ENCODE measurements at regions not wholly inside any gene's neighbourhood (a gene's known extent, or its start where the extent isn't known, plus 50 kb on each side); places are given as distances from the start of the nearest gene placed in this dataset.

DNA sequence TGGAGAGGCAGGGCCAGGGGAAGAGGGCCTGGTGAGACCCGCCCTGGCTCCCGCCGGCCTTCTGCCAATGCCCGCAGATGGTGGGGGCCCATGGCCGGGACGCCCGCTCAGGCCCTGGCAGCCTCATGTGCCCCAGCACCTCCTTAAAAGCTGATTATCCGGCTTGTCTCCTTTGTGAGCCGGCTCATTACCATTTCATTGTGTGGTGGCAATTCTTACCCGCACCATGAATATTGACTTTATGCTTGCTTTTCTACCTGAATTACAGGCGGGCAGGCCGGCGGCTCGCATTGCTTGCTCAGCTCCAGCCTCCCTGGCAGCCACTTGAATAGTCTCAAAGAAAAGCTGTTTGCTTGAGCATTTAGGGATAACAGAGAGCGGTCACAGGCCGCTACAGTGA is 120.0 kb upstream of the JAG1 start:
- Histone ChIP-seq H3K18ac (ENCODE audit: low read depth in 1 of 2, low read length in 2 of 2) (peak overlapping the region in 1 of 2 experiments; percentile 28), H3K9ac (ENCODE audit: low read length) (no peak overlapping the region), H3K4ac (ENCODE audit: low read depth in 1 of 2, low read length in 2 of 2) (no peak overlapping the region), H3K27me3 (ENCODE audit: control insufficient read depth in 1 of 2, insufficient read depth in 1 of 2, low read length in 2 of 2) (peaks cover 0 to 3% of the 10 kb centered on the region in 2 experiments), H2BK12ac (ENCODE audit: low read length in 2 of 2) (no peak overlapping the region), H3K14ac (ENCODE audit: low read length in 2 of 2) (no peak overlapping the region), H2AFZ (ENCODE audit: low read depth, low read length) (no peak overlapping the region), H3K4me2 (ENCODE audit: low read length, poor library complexity, severe bottlenecking) (no peak overlapping the region), H2BK120ac (ENCODE audit: low read depth, low read length) (no peak overlapping the region), H2AK5ac (ENCODE audit: low read length, severe bottlenecking) (no peak overlapping the region), H3K79me1 (replicated peaks; ENCODE audit: low read length, poor library complexity, severe bottlenecking) (no peaks in the 10 kb centered on the region), H3K9me3 (ENCODE audit: control insufficient read depth, low read length) (no peaks in the 10 kb centered on the region), H4K8ac (ENCODE audit: low read length) (no peak overlapping the region), H4K91ac (ENCODE audit: low read length) (no peak overlapping the region), H3K23ac (ENCODE audit: low read length in 2 of 2) (no peak overlapping the region), H3K27ac (ENCODE audit: low read length, poor library complexity, severe bottlenecking) (no peak overlapping the region), H2BK5ac (ENCODE audit: low read depth, low read length, poor library complexity, severe bottlenecking) (no peak overlapping the region), H2BK15ac (ENCODE audit: low read depth, poor library complexity, severe bottlenecking) (no peak overlapping the region), H3K4me1 (ENCODE audit: control insufficient read depth, insufficient read depth, low read depth, low read length) (peaks cover 2% of the 10 kb centered on the region), H3K4me3 (ENCODE audit: insufficient read depth in 1 of 2, low read depth in 1 of 2, low read length in 2 of 2) (no peak overlapping the region), H3K36me3 (ENCODE audit: control insufficient read depth in 1 of 2, insufficient read depth in 2 of 2, low read depth in 1 of 2, low read length in 2 of 2) (no peaks in the 10 kb centered on the region)
- no peak for DNase-seq
- WGBS, result 84% methylated on average over 16 of the region's 16 CpGs

DNA sequence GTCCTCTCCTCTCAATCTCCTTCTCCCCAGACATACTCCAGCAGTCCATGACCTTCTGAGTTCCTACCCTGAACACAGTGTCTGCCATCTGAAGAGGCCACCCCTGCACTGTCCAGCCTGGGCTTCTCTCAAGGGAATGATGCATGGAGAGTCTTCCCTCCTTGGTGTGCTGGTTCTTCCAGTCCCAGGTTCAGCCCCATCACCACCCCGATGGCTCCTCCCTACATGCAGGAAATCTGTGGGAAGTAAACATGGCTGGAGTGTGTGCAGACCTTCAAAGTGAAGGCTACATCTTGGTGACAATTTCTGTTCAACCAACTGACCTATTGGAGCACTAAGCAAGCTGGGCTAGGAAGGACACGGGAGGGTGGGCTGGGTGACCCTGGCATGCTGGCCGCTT is 121.0 kb upstream of the JAG1 start:
- no peaks in the 10 kb centered on the region for H3K79me1 ChIP-seq (replicated peaks; ENCODE audit: low read length, poor library complexity, severe bottlenecking)
- no peak overlapping the region for H3K4ac ChIP-seq (ENCODE audit: low read depth in 1 of 2, low read length in 2 of 2)
- H3K4me1 ChIP-seq (ENCODE audit: control insufficient read depth, insufficient read depth, low read depth, low read length), result peaks cover 2% of the 10 kb centered on the region
- no peak overlapping the region for H3K23ac ChIP-seq (ENCODE audit: low read length in 2 of 2)
- no peak overlapping the region for H3K4me3 ChIP-seq (ENCODE audit: insufficient read depth in 1 of 2, low read depth in 1 of 2, low read length in 2 of 2)
- H4K8ac ChIP-seq (ENCODE audit: low read length), result peak overlapping the region; percentile 62
- no peaks in the 10 kb centered on the region for H3K9me3 ChIP-seq (ENCODE audit: control insufficient read depth, low read length)
- no peak overlapping the region for H3K18ac ChIP-seq (ENCODE audit: low read depth in 1 of 2, low read length in 2 of 2)
- no peak overlapping the region for H3K14ac ChIP-seq (ENCODE audit: low read length in 2 of 2)
- peak overlapping the region; percentile 11 for H2BK120ac ChIP-seq (ENCODE audit: low read depth, low read length)
- H3K9ac ChIP-seq (ENCODE audit: low read length), result no peak overlapping the region
- no peak overlapping the region for H2BK15ac ChIP-seq (ENCODE audit: low read depth, poor library complexity, severe bottlenecking)
- H3K27me3 ChIP-seq (ENCODE audit: control insufficient read depth in 1 of 2, insufficient read depth in 1 of 2, low read length in 2 of 2), result peaks cover 0 to 3% of the 10 kb centered on the region in 2 experiments
- no peak overlapping the region for H2BK12ac ChIP-seq (ENCODE audit: low read length in 2 of 2)
- H3K27ac ChIP-seq (ENCODE audit: low read length, poor library complexity, severe bottlenecking), result no peak overlapping the region
- 88% methylated on average over 3 of the region's 3 CpGs for WGBS
- no peak overlapping the region for H2AK5ac ChIP-seq (ENCODE audit: low read length, severe bottlenecking)
- H3K36me3 ChIP-seq (ENCODE audit: control insufficient read depth in 1 of 2, insufficient read depth in 2 of 2, low read depth in 1 of 2, low read length in 2 of 2), result no peaks in the 10 kb centered on the region
- no peak overlapping the region for H2BK5ac ChIP-seq (ENCODE audit: low read depth, low read length, poor library complexity, severe bottlenecking)
- no peak for DNase-seq
- no peak overlapping the region for H3K4me2 ChIP-seq (ENCODE audit: low read length, poor library complexity, severe bottlenecking)
- no peak overlapping the region for H4K91ac ChIP-seq (ENCODE audit: low read length)
- H2AFZ ChIP-seq (ENCODE audit: low read depth, low read length), result no peak overlapping the region

GRCh38 chr20:10795286-10796026 is 121.7 kb upstream of the JAG1 start:
- H4K91ac ChIP-seq (ENCODE audit: low read length), result no peak overlapping the region

GRCh38 chr20:10798811-10799210 is 125.0 kb upstream of the JAG1 start:
- Histone ChIP-seq H3K9me3 (ENCODE audit: control insufficient read depth, low read length) (no peaks in the 10 kb centered on the region), H3K36me3 (ENCODE audit: control insufficient read depth in 1 of 2, insufficient read depth in 2 of 2, low read depth in 1 of 2, low read length in 2 of 2) (no peaks in the 10 kb centered on the region), H3K4me1 (ENCODE audit: control insufficient read depth, insufficient read depth, low read depth, low read length) (no peaks in the 10 kb centered on the region), H3K14ac (ENCODE audit: low read length in 2 of 2) (no peak overlapping the region), H2BK15ac (ENCODE audit: low read depth, poor library complexity, severe bottlenecking) (no peak overlapping the region), H2AK5ac (ENCODE audit: low read length, severe bottlenecking) (no peak overlapping the region), H3K79me1 (replicated peaks; ENCODE audit: low read length, poor library complexity, severe bottlenecking) (no peaks in the 10 kb centered on the region), H2BK120ac (ENCODE audit: low read depth, low read length) (no peak overlapping the region), H2BK12ac (ENCODE audit: low read length in 2 of 2) (no peak overlapping the region), H3K18ac (ENCODE audit: low read depth in 1 of 2, low read length in 2 of 2) (no peak overlapping the region), H3K23ac (ENCODE audit: low read length in 2 of 2) (no peak overlapping the region), H3K4me2 (ENCODE audit: low read length, poor library complexity, severe bottlenecking) (no peak overlapping the region), H3K27me3 (ENCODE audit: control insufficient read depth in 1 of 2, insufficient read depth in 1 of 2, low read length in 2 of 2) (peaks cover 0 to 3% of the 10 kb centered on the region in 2 experiments), H3K4ac (ENCODE audit: low read depth in 1 of 2, low read length in 2 of 2) (no peak overlapping the region), H4K8ac (ENCODE audit: low read length) (no peak overlapping the region), H3K9ac (ENCODE audit: low read length) (no peak overlapping the region), H2AFZ (ENCODE audit: low read depth, low read length) (no peak overlapping the region), H3K4me3 (ENCODE audit: insufficient read depth in 1 of 2, low read depth in 1 of 2, low read length in 2 of 2) (no peak overlapping the region), H3K27ac (ENCODE audit: low read length, poor library complexity, severe bottlenecking) (no peak overlapping the region), H4K91ac (ENCODE audit: low read length) (no peak overlapping the region), H2BK5ac (ENCODE audit: low read depth, low read length, poor library complexity, severe bottlenecking) (no peak overlapping the region)
- DNase-seq, result no peak
- WGBS, result 92% methylated on average over 3 of the region's 3 CpGs

More at GRCh38 chr20:10795286-10796026, 121.7 kb upstream of the JAG1 start:
- Histone ChIP-seq H3K79me1 (replicated peaks; ENCODE audit: low read length, poor library complexity, severe bottlenecking) (no peaks in the 10 kb centered on the region), H2BK12ac (ENCODE audit: low read length in 2 of 2) (no peak overlapping the region), H2BK5ac (ENCODE audit: low read depth, low read length, poor library complexity, severe bottlenecking) (no peak overlapping the region), H3K9ac (ENCODE audit: low read length) (no peak overlapping the region), H4K8ac (ENCODE audit: low read length) (no peak overlapping the region), H3K4ac (ENCODE audit: low read depth in 1 of 2, low read length in 2 of 2) (peak overlapping the region in 1 of 2 experiments; percentile 68), H3K9me3 (ENCODE audit: control insufficient read depth, low read length) (no peaks in the 10 kb centered on the region), H3K4me2 (ENCODE audit: low read length, poor library complexity, severe bottlenecking) (no peak overlapping the region), H3K27me3 (ENCODE audit: control insufficient read depth in 1 of 2, insufficient read depth in 1 of 2, low read length in 2 of 2) (peaks cover 0 to 3% of the 10 kb centered on the region in 2 experiments), H3K4me3 (ENCODE audit: insufficient read depth in 1 of 2, low read depth in 1 of 2, low read length in 2 of 2) (no peak overlapping the region), H2AK5ac (ENCODE audit: low read length, severe bottlenecking) (no peak overlapping the region), H3K14ac (ENCODE audit: low read length in 2 of 2) (no peak overlapping the region), H3K4me1 (ENCODE audit: control insufficient read depth, insufficient read depth, low read depth, low read length) (peaks cover 2% of the 10 kb centered on the region), H3K27ac (ENCODE audit: low read length, poor library complexity, severe bottlenecking) (no peak overlapping the region), H2AFZ (ENCODE audit: low read depth, low read length) (no peak overlapping the region), H2BK15ac (ENCODE audit: low read depth, poor library complexity, severe bottlenecking) (no peak overlapping the region), H2BK120ac (ENCODE audit: low read depth, low read length) (no peak overlapping the region), H3K23ac (ENCODE audit: low read length in 2 of 2) (no peak overlapping the region), H3K36me3 (ENCODE audit: control insufficient read depth in 1 of 2, insufficient read depth in 2 of 2, low read depth in 1 of 2, low read length in 2 of 2) (no peaks in the 10 kb centered on the region), H3K18ac (ENCODE audit: low read depth in 1 of 2, low read length in 2 of 2) (no peak overlapping the region)
- 44% methylated on average over 11 of the region's 11 CpGs for WGBS
- DNase-seq, result peak; percentile 8

All from mesenchymal stem cell (in vitro differentiated cells and primary cell).